ENCODE measurements at regions not wholly inside any gene's neighbourhood (a gene's known extent, or its start where the extent isn't known, plus 50 kb on each side); places are given as distances from the start of the nearest gene placed in this dataset.

DNA sequence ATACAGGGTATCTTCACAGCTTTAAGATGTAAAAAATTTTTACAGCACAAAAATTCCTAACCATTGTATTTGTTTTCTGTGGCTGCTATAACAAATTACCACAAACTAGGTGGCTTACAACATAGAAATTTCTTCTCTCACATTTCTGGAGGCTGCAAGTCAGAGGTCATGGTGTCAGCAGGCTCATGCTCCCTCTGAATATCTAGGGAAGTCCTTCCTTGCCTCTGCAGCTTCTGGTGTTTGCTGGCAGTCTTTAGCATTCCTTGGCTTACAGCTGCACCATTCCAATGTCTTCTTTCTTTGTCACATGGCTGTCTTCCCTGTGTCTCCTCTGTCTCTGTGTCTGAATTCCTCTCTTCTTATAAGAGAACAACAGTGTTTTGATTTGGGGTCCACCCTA, 310.2 kb upstream of the SUCLG2 start:
- TF ChIP-seq TAF1 (IDR thresholded peaks at IDR 0.05; ENCODE audit: borderline replicate concordance, insufficient read depth, low read length) (no peak), POLR2AphosphoS5 (IDR thresholded peaks at IDR 0.05; ENCODE audit: low read depth, low read length) (no peak), SIN3A (IDR thresholded peaks at IDR 0.05; ENCODE audit: borderline replicate concordance, insufficient read depth, low read length) (no peak), FOXP2 (optimal IDR thresholded peaks at IDR 0.05; ENCODE audit: borderline replicate concordance, extremely low read depth, extremely low read length, insufficient read depth) (no peak)
- TF ChIP-seq, protein P1, sequence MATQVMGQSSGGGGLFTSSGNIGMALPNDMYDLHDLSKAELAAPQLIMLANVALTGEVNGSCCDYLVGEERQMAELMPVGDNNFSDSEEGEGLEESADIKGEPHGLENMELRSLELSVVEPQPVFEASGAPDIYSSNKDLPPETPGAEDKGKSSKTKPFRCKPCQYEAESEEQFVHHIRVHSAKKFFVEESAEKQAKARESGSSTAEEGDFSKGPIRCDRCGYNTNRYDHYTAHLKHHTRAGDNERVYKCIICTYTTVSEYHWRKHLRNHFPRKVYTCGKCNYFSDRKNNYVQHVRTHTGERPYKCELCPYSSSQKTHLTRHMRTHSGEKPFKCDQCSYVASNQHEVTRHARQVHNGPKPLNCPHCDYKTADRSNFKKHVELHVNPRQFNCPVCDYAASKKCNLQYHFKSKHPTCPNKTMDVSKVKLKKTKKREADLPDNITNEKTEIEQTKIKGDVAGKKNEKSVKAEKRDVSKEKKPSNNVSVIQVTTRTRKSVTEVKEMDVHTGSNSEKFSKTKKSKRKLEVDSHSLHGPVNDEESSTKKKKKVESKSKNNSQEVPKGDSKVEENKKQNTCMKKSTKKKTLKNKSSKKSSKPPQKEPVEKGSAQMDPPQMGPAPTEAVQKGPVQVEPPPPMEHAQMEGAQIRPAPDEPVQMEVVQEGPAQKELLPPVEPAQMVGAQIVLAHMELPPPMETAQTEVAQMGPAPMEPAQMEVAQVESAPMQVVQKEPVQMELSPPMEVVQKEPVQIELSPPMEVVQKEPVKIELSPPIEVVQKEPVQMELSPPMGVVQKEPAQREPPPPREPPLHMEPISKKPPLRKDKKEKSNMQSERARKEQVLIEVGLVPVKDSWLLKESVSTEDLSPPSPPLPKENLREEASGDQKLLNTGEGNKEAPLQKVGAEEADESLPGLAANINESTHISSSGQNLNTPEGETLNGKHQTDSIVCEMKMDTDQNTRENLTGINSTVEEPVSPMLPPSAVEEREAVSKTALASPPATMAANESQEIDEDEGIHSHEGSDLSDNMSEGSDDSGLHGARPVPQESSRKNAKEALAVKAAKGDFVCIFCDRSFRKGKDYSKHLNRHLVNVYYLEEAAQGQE (IDR thresholded peaks at IDR 0.05; ENCODE audit: insufficient read depth in 1 of 2, low read depth in 2 of 2, low read length in 2 of 2): no peak

GRCh38 chr3:67957268-67957667, 302.9 kb upstream of the SUCLG2 start:
- TF ChIP-seq POLR2AphosphoS5 (IDR thresholded peaks at IDR 0.05; ENCODE audit: low read depth, low read length) (no peak), SIN3A (IDR thresholded peaks at IDR 0.05; ENCODE audit: borderline replicate concordance, insufficient read depth, low read length) (no peak), FOXP2 (optimal IDR thresholded peaks at IDR 0.05; ENCODE audit: borderline replicate concordance, extremely low read depth, extremely low read length, insufficient read depth) (no peak), TAF1 (IDR thresholded peaks at IDR 0.05; ENCODE audit: borderline replicate concordance, insufficient read depth, low read length) (no peak)
- TF ChIP-seq, protein P1 (IDR thresholded peaks at IDR 0.05; ENCODE audit: insufficient read depth in 1 of 2, low read depth in 2 of 2, low read length in 2 of 2): no peak

DNA sequence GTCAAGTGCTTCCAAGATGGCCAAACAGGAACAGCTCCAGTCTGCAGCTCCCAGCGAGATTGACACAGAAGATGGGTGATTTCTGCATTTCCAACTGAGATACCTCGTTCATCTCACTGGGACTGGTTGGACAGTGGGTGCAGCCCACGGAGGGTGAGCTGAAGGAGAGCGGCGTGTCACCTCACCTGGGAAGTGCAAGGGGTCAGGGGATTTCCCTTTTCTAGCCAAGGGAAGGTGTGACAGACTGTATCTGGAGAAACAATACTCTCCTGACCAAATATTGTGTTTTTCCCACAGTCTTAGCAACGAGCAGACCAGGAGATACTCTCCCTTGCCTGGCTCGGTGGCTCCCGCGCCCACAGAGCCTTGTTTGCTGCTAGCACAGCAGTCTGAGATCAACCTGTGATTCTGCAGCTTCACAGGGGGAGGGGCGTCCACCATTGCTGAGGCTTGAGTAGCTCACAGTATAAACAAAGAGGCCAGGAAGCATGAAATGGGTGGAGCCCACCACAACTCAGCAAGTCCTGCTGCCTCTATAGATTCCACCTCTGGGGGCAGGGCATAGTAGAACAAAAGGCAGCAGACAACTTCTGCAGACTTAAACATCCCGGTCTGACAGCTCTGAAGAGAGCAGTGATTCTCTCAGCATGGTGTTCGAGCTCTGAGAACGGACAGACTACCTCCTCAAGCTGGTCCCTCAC, 293.5 kb upstream of the SUCLG2 start:
- TF ChIP-seq, protein P1 (IDR thresholded peaks at IDR 0.05; ENCODE audit: insufficient read depth in 1 of 2, low read depth in 2 of 2, low read length in 2 of 2): no peak
- TF ChIP-seq FOXP2 (optimal IDR thresholded peaks at IDR 0.05; ENCODE audit: borderline replicate concordance, extremely low read depth, extremely low read length, insufficient read depth): no peak
- no peak for TF ChIP-seq SIN3A (IDR thresholded peaks at IDR 0.05; ENCODE audit: borderline replicate concordance, insufficient read depth, low read length)
- no peak for TF ChIP-seq TAF1 (IDR thresholded peaks at IDR 0.05; ENCODE audit: borderline replicate concordance, insufficient read depth, low read length)
- TF ChIP-seq POLR2AphosphoS5 (IDR thresholded peaks at IDR 0.05; ENCODE audit: low read depth, low read length): no peak

DNA sequence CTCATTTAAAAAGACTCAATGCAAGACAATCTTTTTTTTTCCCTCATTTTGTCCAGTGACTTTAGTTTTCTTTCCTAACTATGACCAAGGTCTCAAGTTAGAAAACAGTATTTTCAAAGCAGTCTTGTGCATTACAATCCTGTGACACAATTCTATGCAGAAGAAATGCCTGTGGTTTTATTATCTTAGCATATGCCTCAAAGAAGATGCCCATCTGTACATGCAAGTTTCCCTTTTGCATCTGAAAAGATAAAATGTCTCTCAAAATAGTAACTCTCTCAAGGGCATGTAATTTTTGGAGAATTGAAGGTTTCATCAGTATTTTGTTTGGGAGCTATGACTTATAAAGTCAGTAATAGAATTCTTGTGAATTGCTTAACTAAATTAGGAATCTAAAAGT, 292.0 kb upstream of the SUCLG2 start:
- TF ChIP-seq FOXP2 (optimal IDR thresholded peaks at IDR 0.05; ENCODE audit: borderline replicate concordance, extremely low read depth, extremely low read length, insufficient read depth): no peak
- TF ChIP-seq SIN3A (IDR thresholded peaks at IDR 0.05; ENCODE audit: borderline replicate concordance, insufficient read depth, low read length): no peak
- no peak for TF ChIP-seq TAF1 (IDR thresholded peaks at IDR 0.05; ENCODE audit: borderline replicate concordance, insufficient read depth, low read length)
- TF ChIP-seq, protein P1 (IDR thresholded peaks at IDR 0.05; ENCODE audit: insufficient read depth in 1 of 2, low read depth in 2 of 2, low read length in 2 of 2): no peak
- no peak for TF ChIP-seq POLR2AphosphoS5 (IDR thresholded peaks at IDR 0.05; ENCODE audit: low read depth, low read length)
